ENCODE measurements at regions not wholly inside any gene's neighbourhood (a gene's known extent, or its start where the extent isn't known, plus 50 kb on each side); places are given as distances from the start of the nearest gene placed in this dataset.
A peak's percentile ranks its signal among the peaks of the same experiment; 100 is the strongest.
"Not testable (repeated sequence)": the region's sequence is repeated elsewhere in the genome, so short reads cannot be mapped to it uniquely, and the experiment has no call there.

GRCh38 chr2:208757364-208757763 is 350.8 kb downstream of the PTH2R start:
- H3K4me3 ChIP-seq (ENCODE audit: low read depth, low read length) = no peak overlapping the region
- DNase-seq (ENCODE audit: low read depth) = no peak
- TF ChIP-seq CTCF (IDR thresholded peaks at IDR 0.05; ENCODE audit: insufficient read depth, low read length) = no peak

GRCh38 chr2:208773074-208773473 is 366.5 kb downstream of the PTH2R start:
- not testable (repeated sequence) for H3K4me3 ChIP-seq (ENCODE audit: low read depth, low read length)

GRCh38 chr2:208781166-208781565 is 374.6 kb downstream of the PTH2R start:
- H3K4me3 ChIP-seq (ENCODE audit: low read depth, low read length) = no peak overlapping the region
- peak; percentile 22 for DNase-seq (ENCODE audit: low read depth)
- TF ChIP-seq CTCF (IDR thresholded peaks at IDR 0.05; ENCODE audit: insufficient read depth, low read length) = no peak

More at GRCh38 chr2:208773074-208773473, 366.5 kb downstream of the PTH2R start:
- DNase-seq (ENCODE audit: low read depth) = not testable (repeated sequence)

GRCh38 chr2:208782097-208782496 is 375.5 kb downstream of the PTH2R start:
- no peak for TF ChIP-seq CTCF (IDR thresholded peaks at IDR 0.05; ENCODE audit: insufficient read depth, low read length)
- no peak for DNase-seq (ENCODE audit: low read depth)
- no peak overlapping the region for H3K4me3 ChIP-seq (ENCODE audit: low read depth, low read length)

GRCh38 chr2:208783184-208783583 is 376.6 kb downstream of the PTH2R start:
- no peak for TF ChIP-seq CTCF (IDR thresholded peaks at IDR 0.05; ENCODE audit: insufficient read depth, low read length)
- no peak overlapping the region for H3K4me3 ChIP-seq (ENCODE audit: low read depth, low read length)
- no peak for DNase-seq (ENCODE audit: low read depth)

GRCh38 chr2:208784774-208785173 is 378.2 kb downstream of the PTH2R start:
- not testable (repeated sequence) for DNase-seq (ENCODE audit: low read depth); H3K4me3 ChIP-seq (ENCODE audit: low read depth, low read length)

- no peak overlapping the region for H3K4me3 ChIP-seq (ENCODE audit: low read depth, low read length)
- TF ChIP-seq CTCF (IDR thresholded peaks at IDR 0.05; ENCODE audit: insufficient read depth, low read length) = no peak
Observed at GRCh38 chr2:208791257-208791656, 384.7 kb downstream of the PTH2R start.

GRCh38 chr2:208792766-208793165 is 386.2 kb downstream of the PTH2R start:
- TF ChIP-seq CTCF (IDR thresholded peaks at IDR 0.05; ENCODE audit: insufficient read depth, low read length) = no peak
- H3K4me3 ChIP-seq (ENCODE audit: low read depth, low read length) = no peak overlapping the region
- DNase-seq (ENCODE audit: low read depth) = no peak

More at GRCh38 chr2:208791257-208791656, 384.7 kb downstream of the PTH2R start:
- DNase-seq (ENCODE audit: low read depth) = no peak

All from fibroblast of the aortic adventitia (primary cell).